ENCODE measurements at regions not wholly inside any gene's neighbourhood (a gene's known extent, or its start where the extent isn't known, plus 50 kb on each side); places are given as distances from the start of the nearest gene placed in this dataset.
"Not testable (repeated sequence)": the region's sequence is repeated elsewhere in the genome, so short reads cannot be mapped to it uniquely, and the experiment has no call there.

DNA sequence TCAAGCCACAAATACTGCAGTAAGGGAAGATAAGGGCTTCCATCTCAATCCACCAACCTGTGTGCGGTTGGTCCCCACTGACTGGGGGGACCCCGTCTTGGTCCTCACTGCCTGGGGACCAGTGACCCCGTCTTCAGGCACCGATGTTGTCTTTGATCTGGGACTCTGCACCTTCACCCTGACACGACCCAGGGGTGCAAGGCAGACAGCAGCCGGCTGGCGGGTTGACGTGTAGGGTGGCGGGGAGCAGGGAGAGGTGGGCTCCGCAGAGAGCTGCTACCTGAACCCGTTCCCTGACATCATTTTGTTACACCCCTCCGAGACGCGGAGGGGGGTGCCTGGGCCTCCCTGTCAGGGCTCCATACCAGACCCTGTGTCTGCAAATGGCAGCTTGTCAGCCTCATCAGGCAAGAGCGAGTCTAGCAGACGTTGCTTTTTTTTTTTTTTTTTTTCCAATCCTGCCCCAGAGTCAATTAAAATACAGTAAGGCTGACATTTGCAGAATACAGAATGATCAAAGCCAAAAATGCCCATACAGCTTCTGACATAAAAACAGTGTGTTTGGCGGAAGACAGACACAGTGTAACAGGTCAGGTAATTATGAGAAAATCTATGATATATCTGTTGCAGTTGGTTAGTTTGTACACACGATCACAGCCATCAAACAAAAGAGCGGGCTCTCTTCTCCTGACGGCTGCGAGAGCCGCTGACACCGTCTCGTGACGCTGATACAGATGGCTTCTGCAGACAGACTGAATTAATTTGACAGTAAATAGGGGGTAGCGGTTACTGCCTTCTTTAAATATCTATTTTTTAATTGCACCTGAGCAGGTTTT lies 118.6 kb downstream of the CRLF2 start:
- Mint-ChIP-seq H3K36me3 (no peaks in the 10 kb centered on the region), H3K27me3 (peaks cover 0 to under 1% of the 10 kb centered on the region in 2 donors), H3K27ac (peak overlapping the region in 1 of 2 donors; percentile 56), H3K9me3 (no peaks in the 10 kb centered on the region), H3K4me1 (ENCODE audit: low read depth in 2 of 2) (no peaks in the 10 kb centered on the region), H3K4me3 (no peak overlapping the region)
- ATAC-seq (peak in 1 of 2 donors; percentile 52), DNase-seq (ENCODE audit: low spot score) (no peak)

DNA sequence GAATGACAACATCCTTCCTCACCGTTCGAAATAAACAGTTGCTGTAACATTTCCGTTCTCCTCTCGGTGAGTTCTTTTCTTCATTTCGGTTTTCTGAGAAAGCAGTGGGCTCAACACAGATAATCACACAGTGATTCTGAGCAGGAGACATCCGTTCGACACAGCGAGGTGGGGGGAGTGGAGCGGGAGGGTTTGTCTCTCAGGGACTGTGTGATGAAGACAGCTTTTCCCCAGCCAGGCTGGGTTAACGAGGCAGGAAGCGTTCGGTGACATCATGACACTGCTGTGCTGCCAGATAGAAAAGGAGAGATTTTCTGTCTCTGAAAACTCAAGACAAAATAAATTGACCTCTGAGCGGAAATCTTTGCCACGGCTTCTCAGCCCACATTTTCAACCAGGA lies 119.3 kb downstream of the CRLF2 start:
- Mint-ChIP-seq H3K36me3 (no peaks in the 10 kb centered on the region), H3K9me3 (no peaks in the 10 kb centered on the region), H3K4me1 (ENCODE audit: low read depth in 2 of 2) (no peaks in the 10 kb centered on the region), H3K27ac (peak overlapping the region in 1 of 2 donors; percentile 56), H3K27me3 (no peaks in the 10 kb centered on the region), H3K4me3 (no peak overlapping the region)
- DNase-seq (ENCODE audit: low spot score) (peak; percentile 66), ATAC-seq (peak; percentile 76 to 88)

DNA sequence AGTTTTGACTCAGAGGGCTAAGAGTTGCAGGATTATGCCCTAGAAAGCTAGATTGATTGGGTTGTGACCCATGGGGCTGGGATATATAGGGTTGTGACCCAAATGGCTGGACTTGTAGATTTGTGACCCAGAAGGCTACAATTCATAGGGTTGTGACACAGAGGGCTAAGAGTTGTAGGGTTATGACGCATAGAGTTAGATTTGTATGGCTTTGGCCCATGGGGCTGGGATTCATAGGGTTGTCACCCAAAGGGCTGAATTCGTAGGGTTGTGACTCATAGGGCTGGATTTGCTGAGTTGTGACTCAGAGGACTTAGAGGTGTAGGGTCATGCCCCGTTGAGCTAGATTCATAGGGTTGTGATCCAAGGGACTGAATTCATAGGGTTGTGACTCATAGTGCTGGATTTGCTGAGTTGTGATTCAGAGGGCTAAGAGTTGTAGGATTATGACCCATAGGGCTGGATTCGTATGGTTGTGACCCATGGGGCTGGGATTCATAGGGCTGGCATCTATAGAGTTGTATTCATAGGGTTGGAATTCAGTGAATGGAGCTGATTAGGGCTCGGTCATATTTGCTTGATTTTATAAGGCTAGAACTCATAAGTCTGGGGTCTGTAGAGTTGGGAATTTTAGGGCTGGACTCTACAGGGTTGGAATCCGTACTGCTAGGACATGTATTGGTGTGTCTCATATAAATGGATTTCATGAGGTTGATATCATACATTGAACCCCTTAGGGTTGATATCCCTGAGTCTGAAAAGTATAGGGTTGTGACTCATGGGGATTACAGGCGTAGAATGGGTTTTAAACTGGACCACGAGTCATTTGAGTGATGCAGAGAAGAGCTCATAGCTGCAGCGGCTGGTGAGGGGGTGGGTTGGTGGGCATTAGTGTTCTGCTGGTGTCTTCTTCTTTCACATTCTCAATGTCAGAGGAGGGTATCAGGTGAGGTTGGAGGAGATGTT lies 125.7 kb downstream of the CRLF2 start:
- Mint-ChIP-seq H3K36me3 (peaks cover 4% of the 10 kb centered on the region), H3K9me3 (peaks cover 12% of the 10 kb centered on the region), H3K27ac (no peak overlapping the region), H3K4me1 (ENCODE audit: low read depth in 2 of 2) (no peaks in the 10 kb centered on the region), H3K27me3 (peaks cover 6 to 22% of the 10 kb centered on the region in 2 donors), H3K4me3 (no peak overlapping the region)
- no peak for DNase-seq (ENCODE audit: low spot score)
- ATAC-seq = peak in 1 of 2 donors; percentile 17

DNA sequence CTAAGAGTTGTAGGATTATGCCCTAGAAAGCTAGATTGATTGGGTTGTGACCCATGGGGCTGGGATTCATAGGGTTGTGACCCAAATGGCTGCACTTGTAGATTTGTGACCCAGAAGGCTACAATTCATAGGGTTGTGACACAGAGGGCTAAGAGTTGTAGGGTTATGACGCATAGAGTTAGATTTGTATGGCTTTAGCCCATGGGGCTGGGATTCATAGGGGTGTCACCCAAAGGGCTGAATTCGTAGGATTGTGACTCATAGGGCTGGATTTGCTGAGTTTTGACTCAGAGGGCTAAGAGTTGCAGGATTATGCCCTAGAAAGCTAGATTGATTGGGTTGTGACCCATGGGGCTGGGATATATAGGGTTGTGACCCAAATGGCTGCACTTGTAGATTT lies 126.6 kb downstream of the CRLF2 start:
- H3K27me3 Mint-ChIP-seq = peaks cover 6 to 25% of the 10 kb centered on the region in 2 donors
- H3K4me3 Mint-ChIP-seq; DNase-seq (ENCODE audit: low spot score); H3K4me1 Mint-ChIP-seq (ENCODE audit: low read depth in 2 of 2); H3K27ac Mint-ChIP-seq; H3K36me3 Mint-ChIP-seq: not testable (repeated sequence)
- ATAC-seq = peak in 1 of 2 donors; percentile 15
- peaks cover 12% of the 10 kb centered on the region for H3K9me3 Mint-ChIP-seq

DNA sequence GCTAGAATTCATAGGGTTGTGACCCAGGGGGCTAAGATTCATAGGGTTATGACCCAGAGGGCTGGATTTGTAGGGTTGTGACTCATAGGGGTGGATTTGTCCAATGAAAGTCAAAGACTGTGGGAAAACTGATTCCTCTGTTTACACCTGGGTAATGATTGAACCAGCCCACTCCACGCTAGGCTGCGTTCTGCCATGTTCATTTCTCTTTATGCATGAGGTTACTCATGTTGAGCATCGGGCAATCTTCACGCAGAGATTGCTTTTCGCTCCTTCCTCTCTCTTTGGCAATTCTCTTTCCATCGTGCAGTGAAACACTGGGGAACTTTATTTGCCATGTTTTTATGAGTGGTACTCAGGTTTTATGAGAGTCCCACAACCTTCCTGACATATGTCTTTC lies 127.8 kb downstream of the CRLF2 start:
- Mint-ChIP-seq H3K4me3 (no peak overlapping the region), H3K27ac (no peak overlapping the region)

DNA sequence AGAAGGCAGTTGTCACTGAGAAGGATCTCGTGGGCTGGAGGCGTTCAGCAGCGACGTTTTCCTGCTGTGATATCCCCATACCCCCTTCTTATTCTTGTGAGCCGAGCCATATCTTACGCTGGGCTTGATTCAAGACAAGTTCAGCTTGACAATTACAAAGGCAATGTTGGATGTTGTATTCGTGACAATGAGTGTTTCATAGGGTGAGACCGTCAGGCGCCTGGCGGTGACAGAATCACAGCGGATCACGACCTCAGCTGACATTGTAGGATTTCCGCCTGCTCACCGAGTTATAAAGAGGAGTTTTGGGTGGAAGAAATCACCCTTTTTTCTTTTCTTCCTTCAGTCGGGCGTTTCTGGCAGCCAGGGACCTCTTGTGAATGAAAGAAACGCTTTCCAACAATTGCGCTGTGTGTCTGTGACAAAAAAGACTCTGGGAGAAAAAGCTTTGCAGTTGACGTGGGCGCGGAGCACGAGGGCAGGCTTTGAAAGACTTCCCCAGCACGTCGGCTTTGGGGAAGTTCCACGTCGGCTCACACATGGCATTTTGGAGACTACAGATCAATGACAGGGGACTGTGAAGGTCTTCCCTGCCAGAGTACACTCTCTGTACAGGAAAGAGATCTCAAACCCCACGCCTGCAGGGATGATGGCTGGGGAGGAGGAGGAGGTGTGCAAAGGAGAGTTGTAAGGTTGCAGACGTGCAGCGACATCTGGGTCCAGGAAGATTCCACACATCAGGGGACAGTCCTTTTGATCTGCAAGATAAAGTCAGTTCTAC lies 135.4 kb downstream of the CRLF2 start:
- H3K27ac Mint-ChIP-seq = no peak overlapping the region
- peak in 1 of 2 donors; percentile 43 for ATAC-seq

More for the DNA sequence above, 127.8 kb downstream of the CRLF2 start:
- no peaks in the 10 kb centered on the region for H3K4me1 Mint-ChIP-seq (ENCODE audit: low read depth in 2 of 2)
- H3K36me3 Mint-ChIP-seq = peaks cover 4% of the 10 kb centered on the region
- ATAC-seq (no peak), DNase-seq (ENCODE audit: low spot score) (no peak)
- H3K27me3 Mint-ChIP-seq = peaks cover 6 to 25% of the 10 kb centered on the region in 2 donors
- H3K9me3 Mint-ChIP-seq = peaks cover 12% of the 10 kb centered on the region

DNA sequence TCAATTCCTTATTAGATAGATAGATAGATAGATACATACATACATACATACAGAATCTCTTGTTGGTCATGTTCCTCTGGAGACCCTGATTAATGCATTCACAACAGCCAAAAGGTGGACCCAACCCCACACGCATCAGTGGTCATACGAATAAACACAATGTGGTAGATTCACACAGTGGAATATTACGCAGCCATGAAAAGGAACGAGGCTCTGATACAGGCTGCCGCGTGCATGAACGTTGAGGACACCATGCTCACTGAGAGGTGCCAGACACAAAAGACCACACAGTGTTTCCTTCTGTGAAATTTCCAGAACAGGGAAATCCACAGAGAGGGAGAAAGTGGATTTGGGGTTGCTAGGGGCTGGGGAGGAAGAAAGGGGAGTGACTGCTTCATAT lies 136.7 kb downstream of the CRLF2 start:
- Mint-ChIP-seq H3K36me3 (no peaks in the 10 kb centered on the region), H3K27ac (no peak overlapping the region), H3K27me3 (peaks cover 0 to 8% of the 10 kb centered on the region in 2 donors), H3K4me1 (ENCODE audit: low read depth in 2 of 2) (peaks cover 0 to 5% of the 10 kb centered on the region in 2 donors), H3K4me3 (no peak overlapping the region), H3K9me3 (peaks cover 9% of the 10 kb centered on the region)
- ATAC-seq (no peak), DNase-seq (ENCODE audit: low spot score) (no peak)

More for the DNA sequence above, 135.4 kb downstream of the CRLF2 start:
- no peak for DNase-seq (ENCODE audit: low spot score)
- H3K4me3 Mint-ChIP-seq = no peak overlapping the region
- no peaks in the 10 kb centered on the region for H3K36me3 Mint-ChIP-seq
- H3K9me3 Mint-ChIP-seq = peaks cover 9% of the 10 kb centered on the region
- H3K27me3 Mint-ChIP-seq = peaks cover 0 to 14% of the 10 kb centered on the region in 2 donors
- H3K4me1 Mint-ChIP-seq (ENCODE audit: low read depth in 2 of 2) = peaks cover 0 to 5% of the 10 kb centered on the region in 2 donors

DNA sequence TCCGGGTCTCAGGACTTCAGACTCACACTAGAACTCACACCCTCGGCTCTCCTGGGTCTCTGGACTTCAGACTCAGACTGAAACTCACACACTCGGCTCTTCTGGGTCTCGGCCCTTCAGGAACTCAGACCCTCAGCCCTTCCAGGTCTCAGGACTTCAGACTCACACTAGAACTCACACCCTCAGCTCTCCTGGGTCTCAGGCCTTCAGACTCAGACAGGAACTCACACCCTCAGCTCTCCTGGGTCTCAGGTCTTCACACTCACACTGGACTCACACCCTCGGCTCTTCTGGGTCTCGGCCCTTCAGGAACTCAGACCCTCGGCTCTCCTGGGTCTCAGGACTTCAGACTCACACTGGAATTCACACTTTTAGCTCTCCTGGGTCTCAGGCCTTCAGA lies 137.3 kb downstream of the CRLF2 start:
- Mint-ChIP-seq H3K27me3 (peaks cover 0 to 8% of the 10 kb centered on the region in 2 donors), H3K36me3 (no peaks in the 10 kb centered on the region), H3K4me1 (ENCODE audit: low read depth in 2 of 2) (peaks cover 0 to 5% of the 10 kb centered on the region in 2 donors), H3K27ac (no peak overlapping the region), H3K9me3 (peaks cover 9% of the 10 kb centered on the region), H3K4me3 (no peak overlapping the region)
- ATAC-seq (no peak), DNase-seq (ENCODE audit: low spot score) (no peak)

DNA sequence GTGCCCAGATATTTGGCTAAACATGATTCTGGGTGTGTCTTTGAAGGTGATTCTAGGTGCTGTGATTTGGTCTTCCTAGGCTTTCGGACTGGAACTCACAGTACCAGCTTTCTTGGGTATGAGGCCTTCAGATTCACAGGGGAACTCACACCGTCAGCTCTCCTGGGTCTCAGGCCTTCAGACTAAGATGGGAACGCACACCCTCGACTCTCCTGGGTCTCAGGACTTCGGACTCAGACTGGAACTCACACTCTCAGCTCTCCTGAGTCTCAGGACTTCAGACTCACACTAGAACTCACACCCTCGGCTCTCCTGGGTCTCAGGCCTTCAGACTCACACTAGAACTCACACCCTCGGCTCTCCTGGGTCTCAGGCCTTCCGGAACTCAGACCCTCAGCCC lies 137.7 kb downstream of the CRLF2 start:
- peaks cover 0 to 8% of the 10 kb centered on the region in 2 donors for H3K27me3 Mint-ChIP-seq
- no peak for ATAC-seq

DNA sequence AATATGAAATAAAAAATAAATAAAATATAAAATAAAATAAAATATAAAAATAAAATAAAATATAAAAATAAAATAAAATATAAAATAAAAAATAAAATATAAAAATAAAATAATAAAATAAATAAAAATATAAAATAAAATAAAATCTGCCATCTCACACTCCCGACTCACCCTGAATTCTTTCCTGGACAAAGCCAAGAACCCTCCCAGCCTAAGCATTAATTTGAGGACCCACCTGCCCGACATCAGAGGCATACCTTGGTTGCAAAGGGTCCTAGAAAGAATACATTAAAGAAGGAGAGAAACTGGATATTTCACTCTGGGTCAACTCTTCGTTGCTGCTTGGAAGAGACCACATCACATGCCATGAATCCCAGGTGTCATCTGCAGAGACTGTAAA lies 138.3 kb downstream of the CRLF2 start:
- ATAC-seq (no peak), DNase-seq (ENCODE audit: low spot score) (no peak)
- Mint-ChIP-seq H3K9me3 (peaks cover 9% of the 10 kb centered on the region), H3K27ac (peak overlapping the region in 1 of 2 donors; percentile 34), H3K4me3 (no peak overlapping the region), H3K27me3 (peaks cover 0 to 8% of the 10 kb centered on the region in 2 donors), H3K36me3 (no peaks in the 10 kb centered on the region), H3K4me1 (ENCODE audit: low read depth in 2 of 2) (peaks cover 0 to 5% of the 10 kb centered on the region in 2 donors)

More for the DNA sequence above, 137.7 kb downstream of the CRLF2 start:
- H3K36me3 Mint-ChIP-seq = no peaks in the 10 kb centered on the region
- DNase-seq (ENCODE audit: low spot score) = no peak
- peaks cover 9% of the 10 kb centered on the region for H3K9me3 Mint-ChIP-seq
- H3K27ac Mint-ChIP-seq = no peak overlapping the region
- no peak overlapping the region for H3K4me3 Mint-ChIP-seq
- peaks cover 0 to 5% of the 10 kb centered on the region in 2 donors for H3K4me1 Mint-ChIP-seq (ENCODE audit: low read depth in 2 of 2)

DNA sequence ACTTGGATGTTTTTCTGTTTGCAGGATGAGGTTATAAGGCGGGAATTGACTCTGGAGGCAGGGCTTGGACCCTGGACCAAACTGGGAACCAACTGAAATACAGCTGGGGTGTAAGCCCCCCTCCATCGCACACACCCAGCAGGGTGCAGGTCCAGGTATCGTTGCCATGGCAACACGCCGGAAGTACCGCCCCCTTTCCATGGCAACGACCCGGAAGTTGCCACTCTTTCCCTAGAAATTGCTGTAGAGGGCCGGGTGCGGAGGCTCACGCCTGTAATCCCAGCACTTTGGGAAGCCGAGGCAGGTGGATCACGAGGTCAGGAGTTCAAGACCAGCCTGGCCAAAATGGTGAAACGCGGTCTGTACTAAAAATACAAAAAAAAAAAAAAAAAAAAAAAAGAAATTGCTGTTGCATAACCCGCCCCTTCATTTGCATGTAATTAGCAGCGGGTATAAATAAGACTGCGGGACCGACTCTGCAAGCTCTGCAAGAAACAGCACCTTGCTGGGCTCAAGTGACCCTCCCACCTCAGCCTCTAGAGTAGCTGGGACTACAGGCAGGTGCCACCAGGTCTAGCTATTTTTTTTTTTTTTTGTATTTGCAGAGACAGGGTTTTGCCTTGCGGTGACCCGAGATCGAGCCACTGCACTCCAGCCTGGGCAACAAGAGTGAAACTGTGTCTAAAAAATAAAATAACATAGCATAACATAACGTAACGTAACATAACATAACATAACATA lies 139.6 kb downstream of the CRLF2 start:
- no peak overlapping the region for H3K27ac Mint-ChIP-seq
- H3K27me3 Mint-ChIP-seq = peaks cover 0 to 8% of the 10 kb centered on the region in 2 donors
- ATAC-seq (no peak), DNase-seq (ENCODE audit: low spot score) (no peak)
- H3K4me3 Mint-ChIP-seq = no peak overlapping the region
- peaks cover 0 to 5% of the 10 kb centered on the region in 2 donors for H3K4me1 Mint-ChIP-seq (ENCODE audit: low read depth in 2 of 2)
- no peaks in the 10 kb centered on the region for H3K36me3 Mint-ChIP-seq
- peaks cover 9% of the 10 kb centered on the region for H3K9me3 Mint-ChIP-seq

DNA sequence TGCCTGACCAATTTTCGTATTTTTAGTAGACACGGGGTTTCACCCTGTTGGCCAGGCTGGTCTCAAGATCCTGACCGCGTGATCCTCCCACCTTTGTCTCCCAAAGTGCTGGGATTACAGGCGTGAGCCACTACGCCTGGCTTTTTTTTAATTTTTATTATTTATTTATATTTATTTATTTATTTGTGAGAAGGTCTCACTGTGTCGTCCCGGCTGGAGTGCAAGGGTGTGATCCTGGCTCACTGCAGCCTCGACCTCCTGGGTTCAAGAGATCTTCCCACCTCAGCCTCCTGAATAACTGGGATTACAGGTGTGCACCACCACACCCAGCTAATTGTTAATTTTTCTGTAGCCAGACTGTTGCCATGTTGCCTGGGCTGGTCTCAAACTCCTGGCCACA lies 141.1 kb downstream of the CRLF2 start:
- Mint-ChIP-seq H3K4me3 (no peak overlapping the region), H3K9me3 (peaks cover 9% of the 10 kb centered on the region), H3K36me3 (no peaks in the 10 kb centered on the region), H3K4me1 (ENCODE audit: low read depth in 2 of 2) (no peaks in the 10 kb centered on the region), H3K27ac (no peak overlapping the region), H3K27me3 (no peaks in the 10 kb centered on the region)
- ATAC-seq (no peak), DNase-seq (ENCODE audit: low spot score) (no peak)

Data from natural killer cell treated with Interleukin-12 subunit alpha and Interleukin-12 subunit beta and Interleukin-15 and Interleukin-18, amount 100 ng/mL, for 72 hours (primary cell).